OCI-M2 (cell line): ENCODE measurements at regions not wholly inside any gene's neighbourhood (a gene's known extent, or its start where the extent isn't known, plus 50 kb on each side); places are given as distances from the start of the nearest gene placed in this dataset.

Source experiments
- DNase-seq: peaks from one replicate; lab custom pipeline; 2025; ENCODE audit not compliant: unreplicated experiment; lab: John Stamatoyannopoulos, UW

DNA sequence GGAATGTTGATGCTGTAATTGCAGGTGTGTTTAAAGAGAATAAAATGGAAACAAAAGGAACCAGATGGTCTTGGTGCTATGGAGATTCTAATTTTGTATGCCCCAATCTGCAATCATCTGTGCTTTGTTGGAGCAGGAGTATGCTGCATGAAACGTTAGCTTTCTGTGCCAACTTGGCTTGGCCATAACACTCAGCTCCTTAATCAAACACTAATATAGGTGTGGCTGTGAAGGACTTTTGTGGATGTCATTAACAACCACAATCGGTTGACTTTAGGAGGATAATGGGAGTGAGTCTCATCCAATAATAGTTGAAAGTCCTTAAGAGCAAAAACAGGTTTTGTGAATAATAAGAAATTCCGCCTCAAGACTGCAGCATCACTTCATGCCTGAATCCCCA is 399.2 kb downstream of the NLGN4X start:
- DNase-seq: no peak

GRCh38 chrX:5829060-5829459 is 399.6 kb downstream of the NLGN4X start:
- DNase-seq: no peak

DNA sequence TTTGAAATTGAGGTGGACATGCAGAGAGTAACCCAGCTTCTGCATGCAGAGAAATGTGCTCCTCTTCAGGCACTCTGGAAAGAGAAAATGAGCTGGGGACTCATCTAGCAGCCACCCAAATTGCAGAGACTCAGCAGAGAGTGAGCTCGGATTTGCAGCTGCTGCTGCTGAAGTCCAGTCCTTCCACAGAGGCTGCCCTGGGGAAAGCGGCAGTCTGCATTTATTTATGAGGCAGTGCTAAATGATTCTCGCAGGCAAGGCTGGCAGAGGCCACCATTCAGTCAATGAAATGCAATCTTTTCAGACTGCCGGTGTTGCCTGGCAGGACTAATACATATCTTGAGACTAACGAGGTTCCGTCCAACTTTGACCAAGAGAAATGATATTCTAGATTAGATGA is 404.8 kb downstream of the NLGN4X start:
- DNase-seq: no peak

- no peak for DNase-seq
These were observed 418.0 kb downstream of the NLGN4X start for GRCh38 chrX:5810636-5811035.

GRCh38 chrX:5807181-5807580 is 421.5 kb downstream of the NLGN4X start:
- DNase-seq: no peak

DNA sequence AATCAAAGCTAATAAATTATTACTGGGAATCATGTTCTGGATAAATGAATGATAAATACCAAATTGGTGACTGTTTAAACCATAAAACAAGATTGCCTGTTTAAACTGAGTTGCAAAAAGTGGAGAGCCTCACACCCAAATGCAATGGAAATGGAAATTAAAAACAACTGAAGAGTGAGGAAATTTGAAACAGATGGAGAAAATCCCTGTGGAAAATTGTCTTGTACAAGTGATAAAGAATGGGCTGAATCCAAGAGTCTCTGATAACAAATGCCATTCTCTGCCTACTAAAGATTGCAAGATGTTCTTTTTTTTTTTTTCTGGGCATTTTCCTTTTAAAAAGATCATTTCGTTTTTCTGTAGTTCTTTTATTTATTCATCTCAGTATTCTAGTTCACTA is 426.3 kb downstream of the NLGN4X start:
- no peak for DNase-seq

DNA sequence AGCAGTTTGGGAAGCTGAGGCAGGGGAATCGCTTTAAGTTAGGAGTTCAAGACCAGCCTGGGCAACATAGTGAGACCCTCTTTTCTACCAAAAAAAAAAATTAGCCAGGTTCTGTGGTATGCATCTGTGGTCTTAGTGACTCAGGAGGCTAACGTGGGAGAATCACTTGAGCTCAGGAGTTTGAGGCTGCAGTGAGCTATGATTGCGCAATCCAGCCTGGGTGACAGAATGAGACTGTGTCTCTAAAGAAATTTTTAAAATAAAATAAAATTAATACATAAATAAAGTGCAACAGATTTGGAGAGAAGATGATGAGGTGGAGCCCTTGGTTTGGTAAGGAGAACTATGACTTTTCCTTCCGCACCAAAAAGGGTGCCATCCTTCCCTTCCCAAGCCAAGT is 436.9 kb downstream of the NLGN4X start:
- no peak for DNase-seq

- no peak for DNase-seq
These were observed 439.8 kb downstream of the NLGN4X start for GRCh38 chrX:5788910-5789309.

DNA sequence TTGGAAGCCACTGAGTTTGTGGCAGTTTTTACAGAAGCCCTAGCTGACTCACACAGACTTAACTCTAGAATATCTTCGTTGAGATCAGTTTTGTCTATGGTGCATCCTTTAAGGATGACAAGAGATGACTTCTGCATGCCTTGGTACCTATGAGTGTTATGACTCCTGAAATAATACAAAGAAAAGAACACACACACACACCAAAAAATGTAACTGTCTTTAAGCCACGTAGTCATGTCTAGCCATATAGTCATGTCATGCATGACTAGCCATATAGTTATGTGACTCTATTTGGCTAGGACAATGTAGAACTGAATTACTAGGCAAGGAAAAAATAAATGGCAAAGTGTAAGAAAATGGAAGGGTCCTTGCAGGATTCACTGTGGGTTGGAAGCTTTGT is 447.8 kb downstream of the NLGN4X start:
- DNase-seq: no peak

GRCh38 chrX:5775846-5776430 is 452.7 kb downstream of the NLGN4X start:
- no peak for DNase-seq

- no peak for DNase-seq
These were observed 454.2 kb downstream of the NLGN4X start for GRCh38 chrX:5774446-5774845.

- no peak for DNase-seq
These were observed 457.2 kb downstream of the NLGN4X start for GRCh38 chrX:5771441-5771840.

GRCh38 chrX:5756616-5757015 is 472.1 kb downstream of the NLGN4X start:
- DNase-seq: no peak

- no peak for DNase-seq
These were observed 475.4 kb downstream of the NLGN4X start for GRCh38 chrX:5753291-5753690.

- DNase-seq: no peak
These were observed 475.8 kb downstream of the NLGN4X start for GRCh38 chrX:5752831-5753230.

DNA sequence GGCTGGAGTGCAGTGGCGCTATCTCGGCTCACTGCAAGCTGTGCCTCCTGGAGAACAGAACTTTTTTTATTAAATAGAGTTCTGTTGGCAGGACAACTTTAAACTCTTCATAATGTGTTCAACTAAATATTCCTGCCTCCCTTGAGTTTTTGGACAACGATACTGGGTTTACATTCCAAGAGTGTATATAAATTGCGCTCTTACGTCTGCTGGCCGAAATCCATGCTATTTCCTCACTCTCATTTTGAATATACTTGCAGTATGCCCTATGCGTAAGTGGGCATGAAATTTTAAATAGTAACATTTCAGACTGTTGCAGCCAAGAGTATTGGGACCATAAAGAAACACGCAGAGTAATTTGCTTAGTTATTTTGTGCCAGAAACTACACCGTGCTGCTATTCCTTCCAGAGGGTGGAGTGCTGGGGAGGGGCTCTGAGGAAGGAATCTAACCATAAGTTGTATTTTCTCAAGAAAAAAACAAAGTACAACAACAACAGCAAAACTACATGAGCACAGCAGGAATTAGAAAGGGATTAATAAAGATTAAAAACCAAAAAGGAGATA is 480.0 kb downstream of the NLGN4X start:
- DNase-seq: no peak

DNA sequence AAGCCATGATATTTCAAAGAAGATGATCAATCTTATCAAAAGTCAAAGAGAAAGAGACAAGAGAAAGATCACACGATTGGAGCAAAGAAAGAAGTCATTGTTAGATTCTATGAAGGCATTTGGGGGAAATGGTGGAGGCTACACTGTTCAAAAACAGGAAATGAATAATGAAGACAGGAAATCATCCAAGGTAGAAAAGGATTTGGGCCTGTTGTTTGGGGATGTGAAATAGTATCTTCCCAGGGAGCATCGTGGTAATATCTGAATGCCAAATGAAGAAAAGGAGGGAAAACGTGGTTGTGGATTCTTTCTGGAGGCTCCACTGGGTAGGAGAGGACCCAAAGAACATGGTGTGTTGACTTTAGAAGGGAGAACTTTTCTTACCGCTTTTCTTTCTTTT is 482.4 kb downstream of the NLGN4X start:
- no peak for DNase-seq

GRCh38 chrX:5733501-5733900 is 495.2 kb downstream of the NLGN4X start:
- no peak for DNase-seq

GRCh38 chrX:5730556-5730955 is 498.1 kb downstream of the NLGN4X start:
- no peak for DNase-seq

DNA sequence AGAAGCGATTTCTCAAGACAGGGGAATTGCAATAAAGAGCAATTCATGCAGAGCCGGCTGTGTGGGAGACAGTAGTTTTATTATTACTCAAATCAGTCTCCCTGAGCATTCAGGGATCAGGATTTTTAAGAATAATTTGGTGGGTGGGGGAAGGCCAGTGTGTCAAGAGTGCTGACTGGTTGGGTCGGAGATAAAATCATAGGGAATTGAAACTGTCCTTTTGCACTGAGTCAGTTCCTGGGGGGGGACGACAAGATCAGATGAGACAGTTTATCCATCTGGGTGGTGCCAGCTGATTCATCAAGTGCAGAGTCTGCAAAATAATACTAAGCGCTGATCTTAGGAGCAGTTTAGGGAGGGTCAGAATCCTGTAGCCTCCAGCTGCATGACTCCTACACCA is 502.4 kb downstream of the NLGN4X start:
- DNase-seq: no peak

DNA sequence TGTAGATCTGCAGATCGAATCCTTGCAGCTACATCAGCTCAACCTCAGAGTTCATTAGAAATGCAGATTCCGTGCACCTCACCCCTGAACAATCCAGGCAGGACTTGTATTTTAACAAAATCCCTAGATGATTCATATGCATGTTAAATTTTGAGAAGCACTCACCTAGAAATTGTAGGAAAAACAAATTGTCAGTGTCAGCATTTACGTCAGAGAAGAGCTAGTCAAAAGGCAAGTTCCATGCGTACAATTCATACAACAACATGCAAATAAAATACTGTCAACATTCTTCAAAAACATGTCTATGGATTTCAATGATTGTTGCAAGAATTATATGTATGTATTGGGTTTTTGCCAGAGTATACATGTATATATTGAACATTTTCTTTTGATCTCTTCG is 504.5 kb downstream of the NLGN4X start:
- no peak for DNase-seq

DNA sequence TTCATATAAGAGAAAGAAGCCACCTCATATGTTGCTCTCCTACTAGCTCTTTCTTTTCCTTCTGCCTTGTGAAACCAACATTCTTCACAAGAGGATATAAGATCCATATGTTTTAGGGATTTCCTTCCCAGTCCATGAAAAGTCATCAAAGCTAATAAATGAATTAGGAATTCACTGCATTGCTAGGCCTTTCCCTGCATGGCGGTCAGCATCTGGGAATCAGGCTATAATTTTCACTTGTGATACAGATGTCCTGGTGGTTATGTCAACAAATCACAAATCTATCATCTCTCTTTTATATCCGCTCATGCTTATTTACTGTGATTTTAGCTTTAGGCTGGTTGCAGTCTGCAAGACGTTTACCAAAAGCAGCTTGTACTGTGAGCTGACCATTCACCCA is 510.0 kb downstream of the NLGN4X start:
- DNase-seq: no peak

GRCh38 chrX:5716666-5717065 is 512.0 kb downstream of the NLGN4X start:
- no peak for DNase-seq
